Suppressor macrophage (primary cell): ENCODE measurements at regions not wholly inside any gene's neighbourhood (a gene's known extent, or its start where the extent isn't known, plus 50 kb on each side); places are given as distances from the start of the nearest gene placed in this dataset.
"Not testable (repeated sequence)": the region's sequence is repeated elsewhere in the genome, so short reads cannot be mapped to it uniquely, and the experiment has no call there.

Experiments
- DNase-seq, 4 experiments: peaks; one replicate each; pipeline ENCODE4 v3.0.0-alpha.2; 2020 to 2022

DNA sequence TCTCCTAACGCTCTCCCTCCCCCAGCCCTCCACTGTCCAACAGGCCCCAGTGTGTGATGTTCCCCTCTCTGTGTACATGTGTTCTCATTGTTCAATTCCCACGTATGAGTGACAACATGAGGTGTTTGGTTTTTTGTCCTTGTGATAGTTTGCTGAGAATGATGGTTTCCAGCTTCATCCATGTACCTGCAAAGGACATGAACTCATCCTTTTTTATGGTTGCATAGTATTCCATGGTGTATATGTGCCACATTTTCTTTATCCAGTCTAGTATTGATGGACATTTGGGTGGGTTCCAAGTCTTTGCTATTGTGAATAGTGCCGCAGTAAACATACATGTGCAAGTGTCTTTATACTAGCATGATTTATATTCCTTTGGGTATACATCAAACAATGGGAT is 347.4 kb downstream of the MAGEE1 start:
- DNase-seq, result not testable (repeated sequence)

DNA sequence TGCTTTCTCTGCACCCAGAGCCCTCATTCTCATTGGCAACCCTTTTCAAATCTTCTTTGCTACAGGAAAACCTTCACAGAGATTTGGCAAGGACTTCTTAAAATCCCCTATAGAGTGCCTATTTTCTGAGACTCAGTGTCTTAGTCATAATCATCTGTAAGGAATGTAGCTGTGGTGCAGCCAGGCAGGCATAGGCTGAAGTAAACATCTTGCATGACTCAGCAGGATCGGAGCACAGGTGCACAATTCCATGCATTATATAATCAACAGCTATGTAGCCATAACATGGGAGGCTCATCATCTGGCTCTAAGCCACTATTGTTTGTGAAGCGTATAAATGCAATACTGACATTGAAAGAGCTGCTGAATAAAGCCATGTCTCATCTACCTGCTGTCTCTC is 368.8 kb downstream of the MAGEE1 start:
- no peak for DNase-seq

DNA sequence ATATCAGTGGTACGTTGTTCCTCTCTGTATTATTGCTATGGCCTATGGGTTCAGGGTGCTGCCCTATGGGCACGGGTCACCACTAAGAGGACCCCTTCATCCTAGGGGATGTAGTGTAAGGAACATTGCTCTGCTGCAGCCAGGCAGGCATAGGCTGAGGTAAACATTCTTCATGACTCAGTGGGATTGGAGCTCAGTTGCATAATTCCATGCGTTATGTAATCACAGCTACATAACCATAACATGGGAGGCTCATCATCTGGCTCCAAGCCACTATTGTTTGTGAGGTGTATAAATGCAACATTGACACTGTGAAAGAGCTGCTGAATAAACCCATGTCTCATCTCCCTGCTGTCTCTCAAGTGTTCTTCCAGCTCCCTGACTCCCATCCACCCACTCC is 375.2 kb downstream of the MAGEE1 start:
- DNase-seq, result no peak

DNA sequence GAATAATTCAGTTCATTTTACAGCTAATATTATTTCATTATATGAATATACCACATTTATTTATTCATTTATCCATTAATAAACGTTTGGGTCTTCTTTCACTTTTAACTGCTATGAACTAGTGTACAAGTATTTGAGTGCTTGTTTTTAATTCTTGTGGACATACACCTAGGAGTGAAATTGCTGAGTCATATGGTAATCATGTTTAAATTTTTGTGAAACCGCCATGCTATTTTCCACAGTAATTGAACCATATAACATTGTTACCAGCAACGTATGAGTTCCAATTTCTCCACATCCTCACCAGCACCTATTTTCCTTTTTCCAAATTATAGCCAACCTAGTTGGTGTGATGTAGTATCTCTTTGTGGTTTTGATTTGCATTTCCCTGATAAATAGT is 388.2 kb downstream of the MAGEE1 start:
- no peak for DNase-seq

DNA sequence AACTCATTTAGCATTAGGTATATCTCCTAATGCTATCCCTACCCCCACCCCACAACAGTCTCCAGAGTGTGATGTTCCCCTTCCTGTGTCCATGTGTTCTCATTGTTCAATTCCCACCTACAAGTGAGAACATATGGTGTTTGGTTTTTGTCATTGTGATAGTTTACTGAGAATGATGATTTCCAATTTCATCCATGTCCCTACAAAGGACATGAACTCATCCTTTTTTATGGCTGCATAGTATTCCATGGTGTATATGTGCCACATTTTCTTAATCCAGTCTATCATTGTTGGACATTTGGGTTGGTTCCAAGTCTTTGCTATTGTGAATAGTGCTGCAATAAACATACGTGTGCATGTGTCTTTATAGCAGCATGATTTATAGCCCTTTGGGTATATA is 389.8 kb downstream of the MAGEE1 start:
- not testable (repeated sequence) for DNase-seq

DNA sequence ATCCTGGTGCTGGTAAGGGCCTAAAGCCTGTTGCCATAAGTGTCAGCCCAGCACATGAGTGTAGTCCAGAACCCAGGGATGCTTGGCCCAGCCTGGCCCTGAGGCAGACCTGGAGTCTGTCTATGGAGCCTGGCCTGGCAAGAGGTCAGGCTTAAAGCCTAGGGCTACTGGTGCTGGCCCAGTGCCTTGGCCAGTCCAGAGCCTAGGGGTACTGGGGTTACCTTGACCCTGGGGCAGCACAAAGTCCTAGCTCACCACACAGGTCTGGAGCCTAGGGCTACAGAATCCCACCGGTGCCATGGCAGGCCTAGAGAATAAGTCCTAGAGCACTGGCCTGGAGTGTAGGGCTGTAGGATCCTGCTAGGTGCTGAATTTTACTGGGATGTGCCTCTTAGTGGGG is 393.8 kb downstream of the MAGEE1 start:
- DNase-seq, result no peak

DNA sequence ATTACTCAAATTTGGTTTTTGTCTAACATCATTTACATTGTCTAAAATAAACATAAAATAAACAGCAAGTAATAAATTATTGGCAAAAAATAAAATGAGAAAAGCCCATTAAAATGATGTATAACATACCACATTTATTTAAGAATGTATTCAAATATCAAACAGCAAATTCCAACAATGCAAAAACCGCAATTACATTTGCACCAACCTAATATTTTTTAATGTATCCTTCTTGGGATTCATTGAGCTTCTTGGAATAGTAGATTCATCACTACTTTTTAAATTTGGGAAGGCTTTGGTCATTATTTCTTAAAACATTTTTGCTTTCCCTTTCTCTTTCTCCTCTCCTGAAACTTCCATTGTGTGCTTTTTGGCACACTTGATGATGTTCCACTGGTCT is 400.2 kb downstream of the MAGEE1 start:
- DNase-seq, result no peak

DNA sequence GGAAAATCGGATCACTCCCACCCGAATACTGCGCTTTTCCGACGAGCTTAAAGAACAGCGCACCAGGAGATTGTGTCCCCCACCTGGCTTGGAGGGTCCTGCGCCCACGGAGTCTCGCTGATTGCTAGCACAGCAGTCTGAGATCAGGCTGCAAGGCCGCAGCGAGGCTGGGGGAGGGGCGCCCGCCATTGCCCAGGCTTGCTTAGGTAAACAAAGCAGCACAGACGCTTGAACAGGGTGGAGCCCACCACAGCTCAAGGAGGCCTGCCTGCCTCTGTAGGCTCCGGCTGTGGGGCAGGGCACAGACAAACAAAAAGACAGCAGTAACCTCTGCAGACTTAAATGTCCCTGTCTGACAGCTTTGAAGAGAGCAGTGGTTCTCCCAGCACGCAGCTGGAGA is 413.4 kb downstream of the MAGEE1 start:
- not testable (repeated sequence) for DNase-seq

DNA sequence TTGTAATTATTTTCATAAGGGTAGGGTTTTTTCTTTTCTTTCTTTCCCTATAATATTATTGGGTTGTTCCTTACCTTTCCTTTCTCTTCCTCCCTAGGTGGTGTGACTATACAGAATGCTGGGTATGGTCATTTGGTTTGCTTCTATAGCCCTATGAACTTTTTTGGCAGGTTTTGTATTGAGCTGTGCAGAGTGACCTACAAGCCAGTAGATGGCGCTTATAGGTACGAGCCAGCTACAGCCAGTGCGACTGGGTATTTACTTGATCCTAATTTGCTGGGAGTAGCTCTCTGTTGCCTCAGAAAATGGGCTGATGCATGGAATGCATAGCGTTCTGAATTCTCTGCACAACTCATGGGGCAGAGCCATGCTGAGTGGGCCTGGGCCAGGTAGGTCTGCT is 423.3 kb downstream of the MAGEE1 start:
- DNase-seq, result no peak

DNA sequence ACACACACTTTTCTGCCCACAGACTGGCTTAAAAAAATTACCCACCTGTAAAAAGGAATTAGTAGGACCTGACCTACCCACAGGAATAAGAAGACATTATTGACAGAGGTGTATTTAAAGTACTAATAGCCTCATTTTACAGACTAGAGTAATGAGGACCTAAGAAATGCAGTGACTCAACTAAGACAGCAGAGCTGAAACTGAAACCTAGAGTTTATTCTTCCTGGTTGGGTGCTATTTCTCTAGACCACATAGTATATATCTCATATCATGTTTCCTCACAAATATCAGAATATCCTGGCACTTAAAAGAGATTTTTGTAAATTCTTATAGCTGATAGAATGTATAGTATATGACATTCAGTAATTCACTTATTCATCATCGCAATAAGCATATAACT is 435.0 kb downstream of the MAGEE1 start:
- DNase-seq, result no peak

DNA sequence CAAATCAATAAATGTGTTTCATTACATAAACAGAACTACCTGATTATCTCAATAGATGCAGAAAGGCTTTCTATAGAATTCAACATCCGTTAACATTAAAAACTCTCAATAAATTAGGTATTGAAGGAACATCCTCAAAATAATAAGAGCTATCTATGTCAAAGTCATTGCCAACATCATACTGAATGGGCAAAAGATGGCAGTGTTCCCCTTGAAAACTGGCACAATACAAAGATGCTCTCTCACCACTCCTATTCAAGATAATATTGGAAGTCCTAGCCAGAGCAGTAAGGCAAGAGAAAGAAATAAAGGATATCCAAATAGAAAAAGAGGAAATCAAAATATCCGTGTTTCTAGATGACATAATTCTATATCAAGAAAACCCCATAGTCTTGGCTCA is 466.4 kb downstream of the MAGEE1 start:
- no peak for DNase-seq

DNA sequence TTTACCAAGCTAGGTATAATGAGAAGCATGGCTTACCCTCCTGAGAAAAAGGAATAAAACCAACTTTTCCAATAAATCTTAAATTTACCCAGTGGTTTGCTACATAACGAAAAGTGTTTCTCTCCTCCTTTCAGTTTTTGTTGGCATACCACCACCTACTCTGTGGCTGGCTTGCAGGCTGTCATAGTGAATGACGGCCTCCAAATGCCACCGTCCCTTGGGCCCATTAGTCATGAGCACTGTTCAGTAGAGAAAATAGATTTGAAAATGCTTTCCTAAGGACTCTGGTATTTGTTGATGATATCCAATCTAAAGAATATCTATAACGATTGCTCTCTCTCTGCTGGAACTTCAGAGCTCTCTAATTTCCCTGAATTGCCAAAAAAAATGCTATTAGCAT is 488.3 kb downstream of the MAGEE1 start:
- DNase-seq, result no peak

DNA sequence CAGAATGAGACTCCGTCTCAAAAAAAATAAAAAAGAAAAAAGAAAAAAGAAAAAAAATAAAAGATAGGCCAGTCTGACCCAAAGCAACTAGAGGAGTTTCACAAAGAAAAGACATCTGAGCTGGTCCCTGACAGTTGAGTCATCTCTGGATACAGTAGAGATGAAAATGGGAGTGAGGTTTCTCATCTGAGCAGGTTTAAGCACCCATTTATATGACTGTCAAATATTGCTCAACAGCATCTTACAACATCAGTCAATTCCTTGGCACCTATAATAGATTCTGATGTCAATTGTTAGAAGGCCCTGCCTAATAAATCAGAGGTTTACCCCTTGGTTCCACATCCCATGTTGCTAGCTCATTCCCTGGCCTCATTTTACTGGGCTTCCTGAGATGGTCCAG is 490.5 kb downstream of the MAGEE1 start:
- no peak for DNase-seq

DNA sequence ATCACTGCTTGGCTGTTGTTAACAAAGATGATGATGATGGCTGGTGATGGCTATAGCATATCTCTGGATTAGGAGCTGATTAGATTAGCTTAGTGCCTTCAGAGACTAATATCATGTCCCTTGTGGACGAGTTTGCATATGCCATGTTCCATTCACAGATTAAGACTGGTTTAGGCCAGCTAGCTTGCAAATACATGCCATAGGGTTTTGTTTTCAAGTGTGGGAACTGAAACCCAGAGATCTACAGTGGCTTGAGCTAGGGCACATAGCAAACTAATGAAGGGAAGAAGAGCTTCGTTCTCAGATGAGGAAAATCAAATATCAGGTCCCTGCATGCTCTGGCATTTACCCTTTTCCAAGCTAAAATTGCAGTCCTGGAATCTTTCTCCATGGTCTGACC is 492.3 kb downstream of the MAGEE1 start:
- DNase-seq, result no peak

DNA sequence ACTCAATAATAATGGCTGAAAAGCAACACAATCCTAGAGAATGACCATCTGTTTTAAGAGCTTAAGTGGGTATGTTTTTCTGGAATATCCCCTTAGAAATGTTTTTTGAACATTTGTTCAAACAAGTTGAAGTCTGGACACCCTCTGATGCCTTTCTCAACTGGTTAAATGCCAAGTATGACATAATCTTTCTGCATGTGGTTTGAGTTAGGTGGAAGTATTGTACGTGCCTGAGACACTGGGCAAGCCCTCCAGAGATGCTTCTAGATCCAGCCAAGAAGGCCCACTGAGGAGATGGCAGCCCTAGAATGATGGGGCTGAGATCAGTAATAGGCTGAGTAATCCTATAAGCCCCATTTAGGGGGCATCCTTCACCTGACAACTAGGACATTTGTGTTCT is 493.1 kb downstream of the MAGEE1 start:
- no peak for DNase-seq

DNA sequence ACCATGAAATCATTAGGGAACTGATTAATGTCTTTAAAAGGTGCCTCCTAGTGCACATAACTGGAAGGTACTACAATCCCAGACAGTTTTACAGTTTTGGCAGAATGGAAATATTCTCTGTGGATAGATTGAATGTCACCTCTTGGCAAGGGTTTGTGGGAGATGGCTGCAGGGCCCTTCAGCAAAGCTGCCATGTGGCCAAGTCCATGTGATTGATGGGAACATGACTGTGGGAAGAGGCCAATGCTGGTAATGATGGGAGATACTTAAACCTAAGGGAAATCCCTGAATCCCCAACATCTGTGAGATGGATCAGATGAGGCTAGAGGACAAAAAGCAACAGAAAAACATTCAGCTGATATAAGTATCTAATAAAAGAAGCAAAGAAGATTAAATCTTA is 493.7 kb downstream of the MAGEE1 start:
- no peak for DNase-seq

DNA sequence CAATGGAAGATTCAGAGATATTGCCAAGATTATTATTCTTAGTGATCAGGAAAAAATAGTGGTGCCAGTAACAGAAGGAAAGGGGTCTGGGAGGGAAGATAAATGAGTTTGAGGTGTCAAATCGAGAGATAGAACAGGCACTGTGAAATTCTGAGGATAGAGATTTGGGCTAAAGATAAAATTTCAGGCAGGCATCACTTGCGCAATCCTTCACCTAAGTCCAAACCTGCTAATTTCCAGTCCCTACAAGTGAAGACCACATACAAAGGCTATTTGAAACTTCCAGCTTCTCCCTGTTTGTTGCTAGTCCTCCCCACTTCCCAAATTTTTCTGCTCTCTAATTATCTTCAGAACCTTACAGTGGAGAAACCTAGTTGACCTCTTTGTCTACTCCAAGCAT is 494.6 kb downstream of the MAGEE1 start:
- no peak for DNase-seq

DNA sequence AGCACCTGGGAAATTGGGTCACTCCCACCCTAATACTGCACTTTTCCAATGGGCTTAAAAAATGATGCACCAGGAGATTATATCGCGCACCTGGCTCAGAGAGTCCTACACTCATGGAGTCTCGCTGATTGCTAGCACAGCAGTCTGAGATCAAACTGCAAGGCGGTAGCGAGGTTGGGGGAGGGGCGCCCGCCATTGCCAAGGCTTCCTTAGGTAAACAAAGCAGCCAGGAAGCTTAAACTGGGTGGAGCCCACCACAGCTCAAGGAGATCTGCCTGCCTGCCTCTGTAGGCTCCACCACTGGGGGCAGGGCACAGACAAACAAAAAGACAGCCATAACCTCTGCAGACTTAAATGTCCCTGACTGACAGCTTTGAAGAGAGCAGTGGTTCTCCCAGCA is 497.1 kb downstream of the MAGEE1 start:
- DNase-seq, result not testable (repeated sequence)

DNA sequence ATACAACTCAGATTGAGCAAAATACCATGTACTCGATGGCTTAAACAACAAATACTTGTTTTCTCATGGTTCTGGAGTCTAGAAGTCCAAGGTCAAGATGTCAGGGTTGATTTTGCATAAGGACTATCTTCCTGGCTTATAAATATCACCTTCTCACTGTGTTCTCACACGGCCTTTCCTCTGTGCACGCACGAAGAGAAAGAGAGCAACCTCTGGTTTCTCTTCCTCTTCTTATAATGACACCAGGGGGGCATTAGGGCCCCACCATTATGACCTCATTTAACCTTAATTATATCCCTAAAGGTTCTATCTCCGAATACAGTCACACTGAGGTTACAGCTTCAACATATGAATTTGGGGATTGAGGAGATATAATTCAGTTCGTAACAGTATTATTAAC is 504.0 kb downstream of the MAGEE1 start:
- no peak for DNase-seq

DNA sequence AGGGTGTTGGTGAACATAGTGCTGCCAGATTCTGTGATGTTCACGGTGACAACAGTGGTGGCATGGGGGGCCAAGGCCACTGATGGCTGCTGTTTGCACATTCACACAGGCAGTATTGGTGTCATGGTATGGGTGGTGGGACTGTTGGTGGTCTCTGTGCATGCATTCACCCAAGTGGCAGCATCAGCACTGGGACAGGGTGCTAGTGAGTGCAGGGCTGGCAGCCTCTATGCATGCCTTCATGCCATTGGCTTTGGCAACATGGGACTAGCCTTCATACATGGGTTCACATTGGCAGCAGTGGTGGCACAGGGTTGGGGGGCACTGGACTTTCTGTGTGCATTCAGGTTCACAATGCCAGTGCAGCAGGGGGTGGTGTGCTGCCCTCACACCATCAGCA is 489.7 kb upstream of the FGF16 start:
- DNase-seq, result no peak

DNA sequence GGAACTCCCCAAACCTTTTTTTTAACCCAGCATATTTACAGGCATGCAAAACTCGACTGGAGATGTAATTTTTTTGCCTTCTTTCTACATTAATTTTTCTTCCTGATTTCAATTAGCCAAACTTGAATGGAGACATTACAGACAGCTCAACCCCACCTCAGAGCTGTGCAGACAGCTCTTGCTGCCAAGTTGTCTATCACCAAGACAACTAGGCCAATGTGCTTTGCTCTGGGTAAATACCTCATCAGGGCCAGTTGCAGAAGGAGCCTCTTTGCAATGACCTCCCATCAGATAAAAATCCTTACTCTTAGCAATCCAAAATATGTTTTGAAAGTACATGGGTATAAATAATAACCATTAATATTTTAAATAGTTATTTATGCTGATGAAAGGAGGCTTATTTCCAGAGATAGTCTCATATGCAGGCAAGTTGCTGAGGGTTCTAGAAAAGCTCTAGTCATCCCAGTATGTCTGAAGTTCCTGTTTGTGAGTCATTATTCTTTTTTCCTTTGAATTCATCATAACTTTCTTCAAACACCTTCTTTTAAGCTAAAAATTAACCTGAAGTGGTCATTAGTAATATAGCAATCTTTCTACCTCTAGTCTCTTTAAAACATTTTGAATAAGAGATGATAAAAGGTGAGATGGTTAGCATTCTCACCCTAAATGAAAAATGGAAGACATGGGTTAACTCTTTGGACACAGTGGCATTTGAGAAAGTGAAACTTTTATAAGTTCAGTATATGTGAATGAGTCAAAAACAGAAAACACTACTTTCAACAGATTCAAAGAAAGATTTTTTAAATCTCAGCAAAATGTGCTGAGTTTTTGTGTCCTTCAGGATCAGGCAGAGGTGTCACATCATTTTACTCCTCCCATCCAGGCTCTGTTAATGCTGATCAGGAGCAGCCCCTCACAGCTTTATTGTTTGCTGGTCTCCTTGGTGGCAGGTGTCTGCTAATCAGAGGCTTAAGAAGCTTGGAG is 475.5 kb upstream of the FGF16 start:
- no peak for DNase-seq

DNA sequence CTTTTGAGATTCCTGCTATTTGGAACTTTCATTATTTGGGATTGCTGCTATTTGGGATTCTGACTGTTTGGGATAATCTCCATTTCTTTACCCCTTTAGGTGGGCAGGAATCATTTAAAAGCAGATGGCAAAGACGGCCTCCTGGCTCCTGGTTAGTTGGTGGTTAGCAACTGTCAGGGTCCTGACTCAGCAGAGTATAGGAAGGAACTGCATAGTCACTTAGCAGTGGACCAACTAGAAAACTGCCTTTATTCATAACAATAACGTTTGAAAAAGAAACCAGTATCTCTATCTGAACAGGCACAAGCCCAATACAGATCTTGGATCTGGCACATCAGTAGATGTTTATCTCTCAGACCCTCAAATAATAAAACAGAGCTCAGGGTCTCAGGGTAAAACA is 469.7 kb upstream of the FGF16 start:
- DNase-seq, result no peak

DNA sequence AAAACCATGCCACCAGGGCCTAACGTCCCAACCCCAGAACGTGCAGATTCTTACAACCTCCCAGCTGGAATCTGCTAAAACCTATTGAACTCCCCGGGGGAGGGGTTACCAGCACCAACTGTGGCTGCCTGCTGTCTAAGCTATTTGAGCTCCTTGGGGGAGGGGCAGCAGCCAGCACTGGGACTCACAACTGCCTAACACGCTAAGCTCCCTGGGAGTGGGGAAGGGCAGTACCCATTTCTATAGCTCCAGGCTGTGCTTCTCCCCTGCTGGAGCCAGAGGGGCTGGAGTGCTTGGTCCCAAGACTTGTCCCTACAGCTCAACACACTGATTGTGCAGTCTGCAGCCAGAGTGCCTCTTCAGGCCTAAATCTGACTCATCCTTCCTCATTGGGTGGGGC is 459.8 kb upstream of the FGF16 start:
- DNase-seq, result no peak

DNA sequence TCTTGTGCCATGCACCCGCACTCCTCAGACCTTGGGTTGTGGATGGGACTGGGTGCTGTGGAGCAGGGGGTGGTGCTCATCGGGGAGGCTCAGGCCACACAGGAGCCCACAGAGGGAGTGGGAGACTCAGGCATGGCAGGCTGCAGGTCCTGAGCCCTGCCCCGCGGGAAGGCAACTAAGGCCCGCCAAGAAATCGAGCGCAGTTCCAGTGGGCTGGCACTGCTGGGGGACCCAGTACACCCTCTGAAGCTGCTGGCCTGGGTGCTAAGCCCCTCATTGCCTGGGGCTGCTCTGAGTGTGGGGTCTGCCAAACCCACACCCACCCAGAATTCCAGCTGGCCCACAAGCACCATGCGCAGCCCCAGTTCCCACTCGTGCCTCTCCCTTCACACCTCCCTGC is 450.5 kb upstream of the FGF16 start:
- DNase-seq, result no peak

DNA sequence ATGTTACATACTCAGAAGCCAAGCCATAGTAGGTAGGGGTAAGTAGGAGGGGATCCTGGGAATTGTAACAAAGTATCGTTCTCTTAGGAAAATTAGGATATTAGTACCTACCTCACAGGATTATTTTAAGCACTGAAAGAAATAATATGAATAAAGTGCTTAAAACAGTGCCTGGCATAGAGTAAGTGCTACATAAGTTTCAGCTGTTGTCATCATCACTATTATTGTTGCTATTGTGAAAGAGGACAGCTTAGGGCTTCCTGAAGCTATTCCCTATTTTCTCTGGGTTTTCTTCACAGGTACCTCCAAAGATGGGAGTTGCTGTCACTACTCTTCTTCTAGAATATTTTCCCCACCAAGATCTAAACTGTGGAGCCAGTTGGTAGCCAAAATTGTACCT is 443.7 kb upstream of the FGF16 start:
- DNase-seq, result no peak
